ENCODE measurements at regions not wholly inside any gene's neighbourhood (a gene's known extent, or its start where the extent isn't known, plus 50 kb on each side); places are given as distances from the start of the nearest gene placed in this dataset.
A peak's percentile ranks its signal among the peaks of the same experiment; 100 is the strongest.

DNA sequence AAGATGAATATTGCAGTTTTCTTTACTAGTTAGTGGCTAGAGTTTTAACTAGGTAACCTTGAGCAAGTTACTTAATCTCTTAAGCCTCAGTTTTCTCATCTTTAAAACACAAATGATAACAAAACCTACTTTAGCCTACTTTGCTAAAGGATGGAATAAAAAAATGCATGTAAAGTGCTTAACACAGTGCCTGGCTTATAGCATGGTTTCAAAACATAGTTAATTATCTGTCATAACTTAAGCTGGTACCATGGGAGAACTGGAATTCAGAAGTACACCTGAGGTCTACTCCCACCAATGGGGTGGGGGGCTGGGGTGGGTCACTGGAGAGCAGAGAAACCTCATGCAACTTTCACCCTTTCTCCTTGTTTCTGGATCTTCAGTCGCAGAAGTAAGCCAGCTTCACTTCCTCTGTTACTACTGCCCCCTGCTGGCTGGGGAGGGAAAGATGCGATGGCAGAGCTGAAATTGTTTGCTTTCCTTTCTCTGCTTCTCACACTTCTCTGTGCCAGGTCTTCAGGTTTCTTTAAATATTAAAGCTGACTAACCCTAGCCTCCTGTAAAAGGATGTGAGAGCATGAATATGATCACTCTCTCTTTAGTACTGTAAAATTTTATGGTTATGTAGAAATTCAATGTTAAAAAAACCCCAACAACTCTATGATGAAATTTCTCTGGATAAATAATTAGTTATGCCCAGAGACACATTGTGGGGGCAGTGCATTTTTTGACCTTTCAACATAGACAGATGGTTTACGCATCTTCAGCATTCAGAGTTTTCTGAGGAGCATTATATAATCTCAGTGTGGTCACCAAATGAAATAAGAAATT is 324.2 kb downstream of the HLX start:
- Histone ChIP-seq H3K4me3 (ENCODE audit: low read length) (no peak overlapping the region), H3K9ac (ENCODE audit: extremely low read depth, low read length, poor library complexity, severe bottlenecking) (no peak overlapping the region), H3K27me3 (ENCODE audit: control insufficient read depth, insufficient read depth, low read length, poor library complexity, severe bottlenecking) (no peaks in the 10 kb centered on the region), H3K27ac (ENCODE audit: low read depth, low read length) (no peak overlapping the region), H3K9me3 (ENCODE audit: control insufficient read depth, low read length) (peaks cover 21% of the 10 kb centered on the region), H3K36me3 (ENCODE audit: control insufficient read depth, insufficient read depth, low read length) (no peaks in the 10 kb centered on the region), H3K4me1 (ENCODE audit: control insufficient read depth, insufficient read depth, low read length) (peaks cover 5% of the 10 kb centered on the region)
- peaks cover 4% of the 10 kb centered on the region for H3K27me3 Mint-ChIP-seq (ENCODE audit: insufficient read depth)
- 29 to 100% methylated on average over 1 to 3 of the region's 3 CpGs for whole genome bisulfite sequencing, 2 experiments (ENCODE audit: insufficient coverage in 1 of 2, insufficient read length in 1 of 2)
- H3K36me3 Mint-ChIP-seq (ENCODE audit: low read depth): no peaks in the 10 kb centered on the region
- peaks cover 10% of the 10 kb centered on the region for H3K4me1 Mint-ChIP-seq
- H3K4me3 Mint-ChIP-seq: no peak overlapping the region
- peak; percentile 92 for TF ChIP-seq CTCF (conservative IDR thresholded peaks at IDR 0.05)
- no peak overlapping the region for H3K27ac Mint-ChIP-seq
- H3K9me3 Mint-ChIP-seq: peaks cover 20% of the 10 kb centered on the region
- DNase-seq: peak; percentile 93

DNA sequence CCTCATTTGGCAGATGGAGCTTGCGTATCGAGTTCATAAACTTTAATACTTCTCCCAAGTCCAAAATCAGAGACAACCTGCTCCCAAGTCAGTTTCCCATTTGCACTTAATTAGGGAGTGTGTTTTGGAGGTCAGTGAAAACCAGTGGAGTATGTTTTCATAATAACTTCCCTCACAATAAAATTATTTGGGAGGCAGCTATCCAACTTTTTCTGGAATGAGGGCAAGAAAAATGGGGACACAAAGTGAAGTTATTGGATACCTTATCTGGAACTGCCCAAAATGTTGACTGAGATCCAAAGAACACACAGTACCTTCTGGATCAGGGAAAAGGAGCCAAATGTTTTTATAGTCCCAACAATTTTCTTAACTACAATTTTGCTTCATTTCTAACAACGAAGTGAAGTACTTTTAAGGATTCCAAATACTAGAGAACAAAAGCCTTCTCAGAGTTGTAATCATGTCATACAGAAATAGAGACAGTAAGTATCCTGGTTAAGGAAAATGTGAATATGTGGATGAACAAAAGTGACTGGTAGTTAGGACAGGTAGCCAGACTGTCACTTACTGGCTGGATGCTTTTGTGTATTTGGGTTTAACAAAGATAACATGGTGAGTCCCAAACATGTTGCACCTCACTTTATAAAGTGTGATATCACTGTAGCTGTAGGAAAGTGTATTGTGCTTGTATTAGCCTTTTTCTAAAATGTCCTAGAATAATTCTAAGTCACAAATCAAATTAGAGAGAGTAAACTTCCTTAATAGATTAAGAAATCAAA is 325.0 kb downstream of the HLX start:
- H3K27me3 Mint-ChIP-seq (ENCODE audit: insufficient read depth): peaks cover 4% of the 10 kb centered on the region
- peaks cover 10% of the 10 kb centered on the region for H3K4me1 Mint-ChIP-seq
- Histone ChIP-seq H3K9ac (ENCODE audit: extremely low read depth, low read length, poor library complexity, severe bottlenecking) (no peak overlapping the region), H3K36me3 (ENCODE audit: control insufficient read depth, insufficient read depth, low read length) (no peaks in the 10 kb centered on the region), H3K9me3 (ENCODE audit: control insufficient read depth, low read length) (peaks cover 14% of the 10 kb centered on the region), H3K4me3 (ENCODE audit: low read length) (no peak overlapping the region), H3K4me1 (ENCODE audit: control insufficient read depth, insufficient read depth, low read length) (peaks cover 5% of the 10 kb centered on the region), H3K27ac (ENCODE audit: low read depth, low read length) (no peak overlapping the region), H3K27me3 (ENCODE audit: control insufficient read depth, insufficient read depth, low read length, poor library complexity, severe bottlenecking) (no peaks in the 10 kb centered on the region)
- no peak for DNase-seq
- H3K36me3 Mint-ChIP-seq (ENCODE audit: low read depth): no peaks in the 10 kb centered on the region
- no peak overlapping the region for H3K4me3 Mint-ChIP-seq
- WGBS, 2 experiments (ENCODE audit: insufficient coverage in 1 of 2, insufficient read length in 1 of 2): 98 to 100% methylated on average over 1 to 3 of the region's 3 CpGs
- H3K27ac Mint-ChIP-seq: no peak overlapping the region
- TF ChIP-seq CTCF (conservative IDR thresholded peaks at IDR 0.05): no peak
- H3K9me3 Mint-ChIP-seq: peaks cover 18% of the 10 kb centered on the region

- no peak for TF ChIP-seq CTCF (conservative IDR thresholded peaks at IDR 0.05)
- Histone ChIP-seq H3K36me3 (ENCODE audit: control insufficient read depth, insufficient read depth, low read length) (no peaks in the 10 kb centered on the region), H3K4me3 (ENCODE audit: low read length) (no peak overlapping the region), H3K27ac (ENCODE audit: low read depth, low read length) (no peak overlapping the region), H3K9me3 (ENCODE audit: control insufficient read depth, low read length) (peaks cover 18% of the 10 kb centered on the region), H3K27me3 (ENCODE audit: control insufficient read depth, insufficient read depth, low read length, poor library complexity, severe bottlenecking) (no peaks in the 10 kb centered on the region), H3K9ac (ENCODE audit: extremely low read depth, low read length, poor library complexity, severe bottlenecking) (no peak overlapping the region), H3K4me1 (ENCODE audit: control insufficient read depth, insufficient read depth, low read length) (peaks cover 5% of the 10 kb centered on the region)
- WGBS, 2 experiments (ENCODE audit: insufficient coverage in 1 of 2, insufficient read length in 1 of 2): 94 to 100% methylated on average over 1 of the region's 1 CpG
- H3K4me1 Mint-ChIP-seq: peaks cover 5% of the 10 kb centered on the region
- peaks cover 13% of the 10 kb centered on the region for H3K9me3 Mint-ChIP-seq
- H3K4me3 Mint-ChIP-seq: no peak overlapping the region
- DNase-seq: no peak
- no peaks in the 10 kb centered on the region for H3K36me3 Mint-ChIP-seq (ENCODE audit: low read depth)
- no peak overlapping the region for H3K27ac Mint-ChIP-seq
- H3K27me3 Mint-ChIP-seq (ENCODE audit: insufficient read depth): peaks cover 5% of the 10 kb centered on the region
These were observed 326.8 kb downstream of the HLX start for GRCh38 chr1:221206076-221206475.
